Adrenal gland (tissue), 9 donors: ENCODE measurements at regions not wholly inside any gene's neighbourhood (a gene's known extent, or its start where the extent isn't known, plus 50 kb on each side); places are given as distances from the start of the nearest gene placed in this dataset.

ENCODE experiments used
- DNase-seq, 7 donors: peaks; one replicate each; pipeline ENCODE4 v3.0.0-alpha.2; 2019 to 2020
- H3K27ac ChIP-seq, 5 donors: fragments of 200-600 bp; sonication (generic) in 4 of 5; 1 replicate in 3 of 5; 2 replicates in 2 of 5; pipeline versions ENCODE4 v1.5.1 to v1.8.0; 2016 to 2020; ENCODE audit warnings: mild to moderate bottlenecking in 1 of 5
- H3K27me3 ChIP-seq: fragments of 200-600 bp; 2 replicates; pipeline ENCODE4 v1.8.0; 2021
- H3K36me3 ChIP-seq, 2 donors: fragments of 200-600 bp; replicated peaks in 1 of 2; 1 replicate in 1 of 2; 2 replicates in 1 of 2; pipeline versions ENCODE4 v1.5.1 to v1.8.0; 2018 to 2022
- H3K4me1 ChIP-seq, 2 donors: fragments of 200-600 bp; replicated peaks in 1 of 2; 1 replicate in 1 of 2; 2 replicates in 1 of 2; pipeline versions ENCODE4 v1.5.1 to v1.8.0; 2018 to 2021
- H3K4me3 ChIP-seq, 4 donors: fragments of 200-600 bp; sonication (generic) in 3 of 4; one replicate each; pipeline ENCODE4 v1.5.1; 2016 to 2018
- H3K9me3 ChIP-seq, 3 donors: fragments of 200-600 bp; sonication (generic) in 1 of 3; replicated peaks in 1 of 3; 1 replicate in 2 of 3; 2 replicates in 1 of 3; pipeline versions ENCODE4 v1.5.1 to v1.8.0; 2016 to 2021
- POLR2A ChIP-seq, 2 donors: fragments of 450-650 bp; IDR thresholded peaks; one replicate each; pipeline ENCODE4 v1.6.1; 2017; ENCODE audit warnings: antibody characterized with exemption in 2 of 2, mild to moderate bottlenecking in 2 of 2, moderate library complexity in 1 of 2
- WGBS, 4 donors: extraction: QIAGEN DNeasy Blood & Tissue Kit in 2 of 4; methylation state at CpG; one replicate each; pipeline versions ENCODE4 v1.1.5 to v1.1.7; 2013 to 2017; 5-methylcytosine and 5-hydroxymethylcytosine counted together
- intact Hi-C, 2 donors: fragments of 100-400 bp; cut with DNase I; formaldehyde crosslinking; loops; one replicate each; pipeline versions ENCODE4 v1.14.1 to v1.15.0; 2022 to 2023
- TF ChIP-seq, protein P1 (sequence below), 6 experiments: fragments of 450-650 bp in 4 of 6; fragments of 200-600 bp in 2 of 6; sonication (generic) in 1 of 6; IDR thresholded peaks; 1 replicate in 5 of 6; 2 replicates in 1 of 6; pipeline versions ENCODE4 v1.5.1 to v1.8.0; 2016 to 2021; ENCODE audit warnings: antibody characterized with exemption in 6 of 6, mild to moderate bottlenecking in 2 of 6, moderate library complexity in 1 of 6
- donor health status: healthy with polysubstance abuse.
- donor health status: Bipolar disorder and iron deficiency.
- donor health status: DM: yes; HTN: yes; CAD: no.
- donor health status: DM: no; HTN: no; CAD: no.
- donor health status: DM: no; HTN: no; CAD: no.

DNA sequence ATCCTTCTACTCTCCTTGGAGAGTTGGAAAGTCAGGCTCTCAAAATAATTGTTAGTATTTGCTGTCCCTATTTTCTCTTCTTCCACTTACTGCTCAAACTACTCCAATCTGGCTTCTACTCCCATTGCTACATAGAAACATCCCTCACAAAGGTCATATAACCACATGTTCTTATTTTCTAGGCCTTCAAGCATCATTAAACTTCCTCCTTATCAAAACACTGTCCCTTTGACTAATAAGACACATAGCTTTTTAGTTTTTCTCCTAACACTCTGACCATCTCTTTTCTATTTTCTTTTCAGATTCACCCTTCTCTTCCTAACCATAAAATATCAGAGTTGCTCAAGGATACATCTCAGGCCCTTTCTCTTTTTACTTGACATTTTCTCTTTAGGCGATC, 148.3 kb downstream of the MBD2 start:
- H3K36me3 ChIP-seq: no peaks in the 10 kb centered on the region
- TF ChIP-seq, protein P1, sequence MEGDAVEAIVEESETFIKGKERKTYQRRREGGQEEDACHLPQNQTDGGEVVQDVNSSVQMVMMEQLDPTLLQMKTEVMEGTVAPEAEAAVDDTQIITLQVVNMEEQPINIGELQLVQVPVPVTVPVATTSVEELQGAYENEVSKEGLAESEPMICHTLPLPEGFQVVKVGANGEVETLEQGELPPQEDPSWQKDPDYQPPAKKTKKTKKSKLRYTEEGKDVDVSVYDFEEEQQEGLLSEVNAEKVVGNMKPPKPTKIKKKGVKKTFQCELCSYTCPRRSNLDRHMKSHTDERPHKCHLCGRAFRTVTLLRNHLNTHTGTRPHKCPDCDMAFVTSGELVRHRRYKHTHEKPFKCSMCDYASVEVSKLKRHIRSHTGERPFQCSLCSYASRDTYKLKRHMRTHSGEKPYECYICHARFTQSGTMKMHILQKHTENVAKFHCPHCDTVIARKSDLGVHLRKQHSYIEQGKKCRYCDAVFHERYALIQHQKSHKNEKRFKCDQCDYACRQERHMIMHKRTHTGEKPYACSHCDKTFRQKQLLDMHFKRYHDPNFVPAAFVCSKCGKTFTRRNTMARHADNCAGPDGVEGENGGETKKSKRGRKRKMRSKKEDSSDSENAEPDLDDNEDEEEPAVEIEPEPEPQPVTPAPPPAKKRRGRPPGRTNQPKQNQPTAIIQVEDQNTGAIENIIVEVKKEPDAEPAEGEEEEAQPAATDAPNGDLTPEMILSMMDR (IDR thresholded peaks at IDR 0.05): no peak
- no peak for TF ChIP-seq POLR2A (IDR thresholded peaks at IDR 0.05)
- H3K4me1 ChIP-seq: no peaks in the 10 kb centered on the region
- H3K9me3 ChIP-seq: no peaks in the 10 kb centered on the region
- H3K27me3 ChIP-seq: no peaks in the 10 kb centered on the region
- H3K4me3 ChIP-seq: no peak overlapping the region
- intact Hi-C loops: loop anchor here in 1 of 2 donors (5.0 kb wide), 1 partner anchor 36 kb away; no protein-coding TSS in a partner anchor
- WGBS, 4 donors: 52 to 63% (median 54%) methylated on average over 1 of the region's 1 CpG
- no peak overlapping the region for H3K27ac ChIP-seq
- DNase-seq: no peak

DNA sequence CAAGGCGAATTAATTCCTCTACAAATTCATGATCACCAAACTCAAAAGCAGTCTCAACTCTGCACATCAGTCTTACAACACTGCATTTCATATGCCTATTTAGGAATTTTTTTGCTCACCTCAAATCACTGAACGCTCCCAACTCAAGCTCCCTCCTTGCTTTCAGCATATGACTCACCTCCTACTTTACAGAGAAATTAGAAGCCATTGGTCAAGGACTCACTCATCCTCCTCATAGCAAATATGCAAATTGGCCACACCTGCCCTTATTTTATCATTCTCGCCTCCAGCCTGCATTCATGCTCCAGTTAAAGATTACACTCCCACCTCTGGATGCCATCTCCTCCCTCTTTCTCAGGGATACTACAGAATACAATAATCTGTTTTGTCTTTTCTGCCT, 148.8 kb downstream of the MBD2 start:
- no peak for DNase-seq
- TF ChIP-seq, protein P1 (IDR thresholded peaks at IDR 0.05): no peak
- TF ChIP-seq POLR2A (IDR thresholded peaks at IDR 0.05): no peak
- Histone ChIP-seq H3K27me3 (no peaks in the 10 kb centered on the region), H3K4me1 (no peaks in the 10 kb centered on the region), H3K9me3 (no peaks in the 10 kb centered on the region), H3K36me3 (no peaks in the 10 kb centered on the region), H3K27ac (no peak overlapping the region), H3K4me3 (no peak overlapping the region)
- WGBS, 4 donors: 80 to 89% (median 84%) methylated on average over 3 of the region's 3 CpGs
- intact Hi-C loops: loop anchor here in 1 of 2 donors (5.0 kb wide), 1 partner anchor 37 kb away; no protein-coding TSS in a partner anchor

DNA sequence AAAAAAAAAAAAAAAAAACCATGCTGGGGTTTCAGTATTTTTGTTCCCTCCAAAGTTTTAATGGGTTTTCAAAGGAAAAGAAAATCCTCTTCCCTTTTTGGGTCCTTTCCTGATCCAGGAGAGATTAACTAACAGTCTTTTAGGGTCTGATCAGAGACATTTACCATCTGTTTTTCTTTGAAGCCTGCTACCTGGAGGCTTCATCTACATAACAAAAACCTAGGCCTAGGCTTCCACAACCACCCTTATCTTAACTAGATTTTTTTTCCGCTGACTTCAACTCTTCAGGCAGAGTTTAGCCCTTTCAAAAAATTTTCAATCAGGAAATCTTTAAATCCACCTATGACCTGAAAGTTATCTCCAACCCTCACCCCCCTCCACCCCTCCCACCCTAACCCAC, 154.7 kb downstream of the MBD2 start:
- no peaks in the 10 kb centered on the region for H3K9me3 ChIP-seq
- H3K4me1 ChIP-seq: no peaks in the 10 kb centered on the region
- no peak for DNase-seq
- intact Hi-C loops: no loop called here
- TF ChIP-seq POLR2A (IDR thresholded peaks at IDR 0.05): no peak
- TF ChIP-seq, protein P1 (IDR thresholded peaks at IDR 0.05): no peak
- no peaks in the 10 kb centered on the region for H3K36me3 ChIP-seq
- WGBS, 4 donors: 0 to 85% (median 30%) methylated on average over 1 of the region's 1 CpG
- no peak overlapping the region for H3K27ac ChIP-seq
- H3K27me3 ChIP-seq: no peaks in the 10 kb centered on the region
- H3K4me3 ChIP-seq: no peak overlapping the region

DNA sequence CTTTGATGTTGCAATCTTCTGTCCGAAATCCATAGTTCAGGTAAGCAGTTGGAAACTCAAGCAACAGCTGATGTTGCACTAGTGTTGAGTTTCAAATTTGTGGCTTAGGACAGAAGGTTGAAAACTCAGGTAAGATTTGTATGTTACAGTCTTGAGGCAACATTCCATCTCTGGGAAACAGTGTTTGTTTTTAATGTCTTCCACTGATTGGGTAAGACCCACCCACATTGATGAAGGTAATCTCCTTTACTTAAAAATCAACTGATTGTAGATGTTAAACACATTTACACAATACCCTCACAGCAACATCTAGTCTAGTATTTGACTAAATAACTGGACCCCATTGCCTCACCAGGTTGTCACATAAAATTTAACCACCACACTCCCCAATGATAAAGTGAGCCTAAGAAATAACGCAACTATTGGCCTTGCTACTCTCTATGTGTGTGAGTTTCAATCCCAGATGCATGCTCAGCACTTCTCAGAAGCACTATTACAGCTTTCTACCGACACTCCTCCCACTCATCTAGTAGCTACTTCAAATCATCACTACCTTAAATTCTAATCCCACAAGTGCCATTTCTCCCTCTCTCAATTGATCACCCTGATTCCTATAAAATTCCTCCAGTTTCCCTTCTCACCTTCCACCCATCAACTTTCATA, 164.0 kb downstream of the MBD2 start:
- H3K36me3 ChIP-seq: no peaks in the 10 kb centered on the region
- intact Hi-C loops: no loop called here
- no peaks in the 10 kb centered on the region for H3K9me3 ChIP-seq
- H3K27ac ChIP-seq: no peak overlapping the region
- WGBS, 4 donors: 74 to 85% (median 79%) methylated on average over 3 of the region's 3 CpGs
- H3K4me3 ChIP-seq: no peak overlapping the region
- DNase-seq: no peak
- no peak for TF ChIP-seq POLR2A (IDR thresholded peaks at IDR 0.05)
- TF ChIP-seq, protein P1 (IDR thresholded peaks at IDR 0.05): no peak
- H3K4me1 ChIP-seq: no peaks in the 10 kb centered on the region
- no peaks in the 10 kb centered on the region for H3K27me3 ChIP-seq
